SK-N-MC (cell line): ENCODE measurements at regions not wholly inside any gene's neighbourhood (a gene's known extent, or its start where the extent isn't known, plus 50 kb on each side); places are given as distances from the start of the nearest gene placed in this dataset.

ENCODE experiments used
- DNase-seq: peaks from one replicate; pipeline ENCODE4 v3.0.0-alpha.2; 2011; ENCODE audit warnings: low read depth, low spot score
- H3K27ac ChIP-seq: fragments of 200-600 bp; sonication (generic); 2 replicates; pipeline ENCODE4 v1.5.1; 2016; ENCODE audit warnings: mixed run types
- H3K36me3 ChIP-seq: fragments of 200-600 bp; sonication (generic); 2 replicates; pipeline ENCODE4 v1.6.1; 2017; ENCODE audit warnings: antibody characterized with exemption, low read length, mixed read lengths; ENCODE audit not compliant: insufficient read depth
- H3K4me3 ChIP-seq: fragments of 200-600 bp; sonication (generic); 2 replicates; pipeline ENCODE4 v1.5.1; 2016
- H3K9ac ChIP-seq: fragments of 200-600 bp; sonication (generic); 2 replicates; pipeline ENCODE4 v1.8.0; 2017; ENCODE audit warnings: mixed run types, mixed read lengths; ENCODE audit not compliant: insufficient read length
- H3K9me3 ChIP-seq: fragments of 200-600 bp; sonication (generic); 2 replicates; pipeline ENCODE4 v1.6.1; 2017; ENCODE audit warnings: low read depth, mild to moderate bottlenecking, antibody characterized with exemption, low read length, moderate library complexity, mixed read lengths
- EZH2 ChIP-seq: fragments of 200-600 bp; sonication (generic); IDR thresholded peaks from one replicate; pipeline ENCODE4 v1.6.1; 2017; ENCODE audit warnings: antibody characterized with exemption
- FOXP2 ChIP-seq: optimal IDR thresholded peaks from 2 replicates; pipeline ENCODE3; 2011; ENCODE audit warnings: mild to moderate bottlenecking, moderate library complexity; ENCODE audit not compliant: insufficient read depth; ENCODE audit errors: extremely low read length, control extremely low read depth
- POLR2AphosphoS5 ChIP-seq: IDR thresholded peaks from 2 replicates; pipeline ENCODE4 v1.6.1; 2012; ENCODE audit warnings: mild to moderate bottlenecking, low read depth, low read length, borderline replicate concordance

GRCh38 chr13:110773480-110773879, 60.0 kb downstream of the ING1 start:
- DNase-seq: no peak
- Histone ChIP-seq H3K27ac (no peak overlapping the region), H3K4me3 (no peak overlapping the region), H3K9ac (no peak overlapping the region), H3K36me3 (no peaks in the 10 kb centered on the region), H3K9me3 (no peaks in the 10 kb centered on the region)
- no peak for TF ChIP-seq FOXP2
- TF ChIP-seq POLR2AphosphoS5: no peak
- no peak for TF ChIP-seq EZH2

- H3K4me3 ChIP-seq: no peak overlapping the region
- no peak overlapping the region for H3K27ac ChIP-seq
- H3K36me3 ChIP-seq: no peaks in the 10 kb centered on the region
- no peak overlapping the region for H3K9ac ChIP-seq
- TF ChIP-seq FOXP2 (no peak), POLR2AphosphoS5 (no peak), EZH2 (no peak)
- DNase-seq: no peak
- no peaks in the 10 kb centered on the region for H3K9me3 ChIP-seq
Observed at GRCh38 chr13:110774051-110774450, 60.6 kb downstream of the ING1 start.

- no peak for DNase-seq
- no peak overlapping the region for H3K27ac ChIP-seq
- no peaks in the 10 kb centered on the region for H3K9me3 ChIP-seq
- no peak overlapping the region for H3K9ac ChIP-seq
- no peak for TF ChIP-seq FOXP2
- no peak for TF ChIP-seq POLR2AphosphoS5
- no peak for TF ChIP-seq EZH2
- no peaks in the 10 kb centered on the region for H3K36me3 ChIP-seq
- no peak overlapping the region for H3K4me3 ChIP-seq
Observed at GRCh38 chr13:110774490-110774889, 61.0 kb downstream of the ING1 start.

GRCh38 chr13:110775576-110775975, 62.1 kb downstream of the ING1 start:
- no peak overlapping the region for H3K4me3 ChIP-seq
- no peak overlapping the region for H3K27ac ChIP-seq
- no peak overlapping the region for H3K9ac ChIP-seq
- DNase-seq: no peak
- no peak for TF ChIP-seq POLR2AphosphoS5
- no peaks in the 10 kb centered on the region for H3K36me3 ChIP-seq
- H3K9me3 ChIP-seq: no peaks in the 10 kb centered on the region

GRCh38 chr13:110777251-110777820, 63.8 kb downstream of the ING1 start:
- Histone ChIP-seq H3K27ac (no peak overlapping the region), H3K9me3 (no peaks in the 10 kb centered on the region), H3K9ac (no peak overlapping the region), H3K36me3 (no peaks in the 10 kb centered on the region), H3K4me3 (no peak overlapping the region)
- TF ChIP-seq FOXP2 (no peak), POLR2AphosphoS5 (no peak), EZH2 (no peak)
- DNase-seq: no peak

- Histone ChIP-seq H3K36me3 (no peaks in the 10 kb centered on the region), H3K27ac (peak overlapping the region; percentile 77), H3K4me3 (no peak overlapping the region), H3K9me3 (no peaks in the 10 kb centered on the region), H3K9ac (no peak overlapping the region)
- TF ChIP-seq EZH2 (no peak), POLR2AphosphoS5 (no peak; the same call in 1 of the 2 replicates), FOXP2 (no peak)
- DNase-seq: peak; percentile 22
Observed at GRCh38 chr13:110779022-110779421, 65.5 kb downstream of the ING1 start.

GRCh38 chr13:110780422-110780821, 66.9 kb downstream of the ING1 start:
- Histone ChIP-seq H3K9me3 (no peaks in the 10 kb centered on the region), H3K9ac (no peak overlapping the region), H3K27ac (no peak overlapping the region), H3K4me3 (no peak overlapping the region), H3K36me3 (no peaks in the 10 kb centered on the region)
- no peak for DNase-seq
- TF ChIP-seq EZH2 (no peak), FOXP2 (no peak), POLR2AphosphoS5 (no peak)

GRCh38 chr13:110782185-110782584, 68.7 kb downstream of the ING1 start:
- DNase-seq: no peak
- no peaks in the 10 kb centered on the region for H3K9me3 ChIP-seq
- TF ChIP-seq FOXP2 (no peak), EZH2 (no peak), POLR2AphosphoS5 (no peak)
- no peaks in the 10 kb centered on the region for H3K36me3 ChIP-seq
- H3K9ac ChIP-seq: no peak overlapping the region
- no peak overlapping the region for H3K27ac ChIP-seq
- H3K4me3 ChIP-seq: no peak overlapping the region

GRCh38 chr13:110784704-110785103, 71.2 kb downstream of the ING1 start:
- H3K9me3 ChIP-seq: no peaks in the 10 kb centered on the region
- H3K36me3 ChIP-seq: no peaks in the 10 kb centered on the region
- H3K9ac ChIP-seq: no peak overlapping the region
- TF ChIP-seq EZH2 (no peak), FOXP2 (no peak), POLR2AphosphoS5 (no peak)
- no peak overlapping the region for H3K4me3 ChIP-seq
- no peak for DNase-seq
- no peak overlapping the region for H3K27ac ChIP-seq
